HFF-Myc (cell line): ENCODE measurements at regions not wholly inside any gene's neighbourhood (a gene's known extent, or its start where the extent isn't known, plus 50 kb on each side); places are given as distances from the start of the nearest gene placed in this dataset.

Experiments used
- DNase-seq: peaks from one replicate; pipeline ENCODE4 v3.0.0-alpha.2; 2011; ENCODE audit warnings: low read depth; ENCODE audit errors: extremely low read depth
- H3K4me3 ChIP-seq: replicated peaks from 2 replicates; pipeline ENCODE4 v1.5.1; 2011; ENCODE audit warnings: low read depth, mild to moderate bottlenecking, control low read depth, low read length
- CTCF ChIP-seq: IDR thresholded peaks from 2 replicates; pipeline ENCODE4 v1.5.1; 2012; ENCODE audit warnings: mild to moderate bottlenecking, low read depth, low read length, control low read depth; ENCODE audit errors: missing control alignments

GRCh38 chr15:95019907-95020306 is 788.5 kb downstream of the MCTP2 start:
- no peak overlapping the region for H3K4me3 ChIP-seq
- TF ChIP-seq CTCF = no peak
- no peak for DNase-seq

GRCh38 chr15:95021816-95022215 is 790.5 kb downstream of the MCTP2 start:
- DNase-seq = no peak
- no peak for TF ChIP-seq CTCF
- H3K4me3 ChIP-seq = no peak overlapping the region

- H3K4me3 ChIP-seq = no peak overlapping the region
- TF ChIP-seq CTCF = peak; percentile 44
- DNase-seq = no peak
These were observed 793.0 kb downstream of the MCTP2 start for GRCh38 chr15:95024351-95024750.

- peak; percentile 46 for DNase-seq
- TF ChIP-seq CTCF = peak; percentile 75
- H3K4me3 ChIP-seq = no peak overlapping the region
These were observed 794.8 kb downstream of the MCTP2 start for GRCh38 chr15:95025924-95026728.

- no peak for TF ChIP-seq CTCF
- H3K4me3 ChIP-seq = no peak overlapping the region
- DNase-seq = no peak
These were observed 796.6 kb downstream of the MCTP2 start for GRCh38 chr15:95027981-95028380.

GRCh38 chr15:95032156-95032555 is 800.8 kb downstream of the MCTP2 start:
- no peak for DNase-seq
- no peak for TF ChIP-seq CTCF
- H3K4me3 ChIP-seq = no peak overlapping the region

- no peak for TF ChIP-seq CTCF
- no peak for DNase-seq
These were observed 803.7 kb downstream of the MCTP2 start for GRCh38 chr15:95035106-95035505.

More at GRCh38 chr15:95035106-95035505, 803.7 kb downstream of the MCTP2 start:
- H3K4me3 ChIP-seq = no peak overlapping the region
